ENCODE measurements at regions not wholly inside any gene's neighbourhood (a gene's known extent, or its start where the extent isn't known, plus 50 kb on each side); places are given as distances from the start of the nearest gene placed in this dataset.

DNA sequence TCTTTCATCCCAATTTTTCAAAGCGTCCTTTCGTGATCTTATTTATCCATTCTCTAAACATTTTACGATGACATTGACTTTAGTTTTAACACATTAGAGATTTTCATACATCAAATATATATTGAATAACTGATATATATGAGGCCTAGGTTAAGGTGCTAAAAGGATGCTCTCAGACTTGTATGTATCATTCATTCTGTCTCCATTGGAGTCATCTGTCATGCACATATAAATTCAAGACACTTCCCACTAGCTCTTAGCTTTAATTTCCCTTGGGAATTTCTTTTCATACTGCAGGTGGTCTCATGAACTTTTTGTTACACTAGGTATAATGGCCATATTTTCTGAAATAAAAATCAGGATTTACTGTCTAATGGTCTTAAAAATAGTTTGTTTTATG lies 635.8 kb upstream of the C9orf72 start:
- no peak for DNase-seq (ENCODE audit: low read depth)

DNA sequence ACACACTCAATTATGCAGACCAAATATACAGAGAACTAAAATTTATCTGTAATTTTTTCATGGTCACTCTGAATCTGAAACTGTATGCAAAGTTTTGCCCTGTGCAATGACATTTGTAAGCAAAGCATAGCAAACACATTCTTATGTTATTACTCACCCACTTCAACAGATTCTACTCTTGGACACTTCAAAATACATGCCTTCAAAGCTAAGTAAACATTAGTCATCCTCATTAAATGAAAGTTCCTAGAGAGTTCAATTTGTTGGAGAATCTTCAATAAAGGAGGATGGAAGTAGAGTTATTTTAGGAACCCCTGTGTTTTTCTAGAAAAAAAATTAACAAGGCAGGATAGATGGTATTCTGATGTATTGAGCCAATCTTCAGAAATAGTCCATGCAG lies 639.7 kb upstream of the C9orf72 start:
- no peak for DNase-seq (ENCODE audit: low read depth)

GRCh38 chr9:28215536-28216299 lies 642.4 kb upstream of the C9orf72 start:
- no peak for DNase-seq (ENCODE audit: low read depth)

- DNase-seq (ENCODE audit: low read depth): no peak
Observed at GRCh38 chr9:28232686-28233085, 659.4 kb upstream of the C9orf72 start.

GRCh38 chr9:28234133-28234893 lies 661.0 kb upstream of the C9orf72 start:
- no peak for DNase-seq (ENCODE audit: low read depth)

DNA sequence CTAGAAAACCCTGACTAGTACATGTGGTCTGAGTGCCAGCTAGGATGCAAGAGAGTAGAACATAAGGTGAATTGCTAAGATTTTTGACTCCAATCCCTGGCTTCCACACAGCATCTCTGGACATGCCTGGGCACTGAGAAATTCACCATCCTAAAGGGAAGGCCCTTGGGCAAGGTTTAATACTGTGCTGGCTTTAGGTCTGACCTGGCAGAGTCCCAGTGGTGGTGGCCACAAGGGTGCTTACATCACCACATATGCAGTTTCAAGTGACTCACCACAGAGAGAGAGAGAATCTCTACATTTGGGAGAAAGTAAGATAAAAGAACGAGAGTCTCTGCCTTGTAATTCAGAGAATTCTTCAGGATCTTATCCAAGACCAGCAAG lies 661.6 kb upstream of the C9orf72 start:
- DNase-seq (ENCODE audit: low read depth): no peak

GRCh38 chr9:28249424-28249823 lies 676.1 kb upstream of the C9orf72 start:
- DNase-seq (ENCODE audit: low read depth): no peak

GRCh38 chr9:28255174-28255573 lies 681.9 kb upstream of the C9orf72 start:
- DNase-seq (ENCODE audit: low read depth): no peak

DNA sequence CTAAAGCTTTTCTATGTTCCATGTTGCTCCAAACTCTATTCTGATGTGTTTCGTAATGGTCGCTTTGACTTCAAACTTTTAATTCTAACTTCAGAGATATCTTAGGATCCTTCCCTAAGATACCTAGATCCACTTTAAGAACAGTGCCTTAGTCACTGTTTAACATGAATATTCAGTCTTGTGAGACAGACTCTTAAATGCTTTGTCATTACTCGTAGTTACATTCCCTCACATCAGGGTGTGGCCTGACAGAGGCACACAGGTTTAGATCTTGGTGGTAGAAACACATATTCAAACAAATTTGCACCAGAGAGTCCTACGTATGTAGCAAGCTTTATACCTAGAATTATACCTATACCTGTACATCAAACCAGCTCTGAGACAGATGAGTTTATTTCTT lies 687.0 kb upstream of the C9orf72 start:
- no peak for DNase-seq (ENCODE audit: low read depth)

GRCh38 chr9:28264368-28264767 lies 691.1 kb upstream of the C9orf72 start:
- no peak for DNase-seq (ENCODE audit: low read depth)

DNA sequence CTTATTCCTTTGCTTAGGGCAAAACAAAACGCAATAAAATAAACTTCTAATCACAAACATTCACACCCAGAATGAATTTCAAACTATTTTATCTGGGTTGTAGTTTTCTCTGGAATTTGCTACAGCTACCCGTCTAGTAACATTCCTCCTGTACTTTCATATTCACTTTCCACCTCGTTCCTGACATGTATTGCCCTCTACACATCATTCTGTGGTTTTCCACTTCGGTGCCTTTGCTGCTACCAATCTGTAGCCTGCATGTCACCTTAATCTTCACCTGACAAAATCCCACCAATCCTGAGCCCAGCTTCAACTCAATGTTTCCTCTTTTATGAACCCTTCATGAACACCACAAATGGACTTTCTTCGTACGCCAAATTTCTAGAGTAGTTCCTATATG lies 694.1 kb upstream of the C9orf72 start:
- DNase-seq (ENCODE audit: low read depth): no peak

DNA sequence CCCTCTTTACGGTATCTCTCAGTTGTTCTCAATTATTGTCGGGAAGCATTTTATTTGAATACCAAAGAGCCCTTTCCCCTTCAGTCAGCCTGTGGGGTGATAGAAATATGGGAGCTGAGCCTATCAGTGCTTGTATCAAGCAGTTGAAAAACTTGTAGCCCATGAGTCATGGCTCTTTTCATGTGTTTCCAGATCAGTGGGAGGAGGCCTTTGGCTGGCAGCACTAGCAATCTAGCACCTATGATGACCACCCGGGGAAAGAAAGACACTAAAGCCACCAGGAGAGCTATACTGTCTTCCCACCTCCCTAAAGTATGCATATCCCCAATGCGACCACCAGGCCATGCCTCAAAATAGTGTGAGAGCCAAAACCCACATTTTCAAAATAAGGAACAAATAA lies 696.9 kb upstream of the C9orf72 start:
- DNase-seq (ENCODE audit: low read depth): no peak

DNA sequence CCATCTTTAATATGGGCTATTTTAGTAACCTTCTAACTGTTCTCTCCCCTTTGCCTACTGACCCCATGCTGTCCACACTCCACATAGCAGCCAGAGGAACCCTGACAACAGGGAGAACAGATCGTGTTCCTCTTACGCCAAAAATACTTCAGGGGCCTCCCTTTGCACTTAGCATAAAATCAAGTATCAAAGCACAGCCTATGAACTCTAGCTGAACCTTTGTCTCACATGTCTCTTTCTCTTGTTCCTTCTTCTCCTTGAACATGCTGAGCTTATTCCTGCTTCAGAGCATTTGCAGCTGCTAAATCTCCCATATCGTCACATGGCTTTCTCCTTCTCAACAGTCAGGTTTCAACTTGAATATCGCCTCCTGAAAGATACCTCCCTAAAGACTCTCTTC lies 698.8 kb upstream of the C9orf72 start:
- no peak for DNase-seq (ENCODE audit: low read depth)

DNA sequence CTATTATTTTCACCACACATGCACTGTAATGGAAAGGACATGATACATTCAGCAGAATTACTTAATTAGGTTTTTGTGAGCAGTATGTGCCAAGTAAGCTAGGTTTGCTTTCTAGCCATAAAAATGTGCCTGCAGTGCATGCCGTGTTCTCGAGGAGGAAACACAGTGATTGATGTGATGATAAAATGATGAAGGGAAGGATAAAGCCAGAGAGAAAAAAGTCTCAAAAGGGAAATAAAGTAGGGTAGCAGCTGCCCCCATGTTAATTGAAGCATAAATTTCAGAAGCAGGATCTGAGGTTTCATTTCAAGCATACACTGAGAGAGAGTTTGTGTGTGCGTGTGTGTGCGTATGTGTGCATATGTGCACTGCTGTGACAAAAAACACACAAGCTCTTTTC lies 714.2 kb upstream of the C9orf72 start:
- no peak for DNase-seq (ENCODE audit: low read depth)

GRCh38 chr9:28289746-28290145 lies 716.5 kb upstream of the C9orf72 start:
- no peak for DNase-seq (ENCODE audit: low read depth)

DNA sequence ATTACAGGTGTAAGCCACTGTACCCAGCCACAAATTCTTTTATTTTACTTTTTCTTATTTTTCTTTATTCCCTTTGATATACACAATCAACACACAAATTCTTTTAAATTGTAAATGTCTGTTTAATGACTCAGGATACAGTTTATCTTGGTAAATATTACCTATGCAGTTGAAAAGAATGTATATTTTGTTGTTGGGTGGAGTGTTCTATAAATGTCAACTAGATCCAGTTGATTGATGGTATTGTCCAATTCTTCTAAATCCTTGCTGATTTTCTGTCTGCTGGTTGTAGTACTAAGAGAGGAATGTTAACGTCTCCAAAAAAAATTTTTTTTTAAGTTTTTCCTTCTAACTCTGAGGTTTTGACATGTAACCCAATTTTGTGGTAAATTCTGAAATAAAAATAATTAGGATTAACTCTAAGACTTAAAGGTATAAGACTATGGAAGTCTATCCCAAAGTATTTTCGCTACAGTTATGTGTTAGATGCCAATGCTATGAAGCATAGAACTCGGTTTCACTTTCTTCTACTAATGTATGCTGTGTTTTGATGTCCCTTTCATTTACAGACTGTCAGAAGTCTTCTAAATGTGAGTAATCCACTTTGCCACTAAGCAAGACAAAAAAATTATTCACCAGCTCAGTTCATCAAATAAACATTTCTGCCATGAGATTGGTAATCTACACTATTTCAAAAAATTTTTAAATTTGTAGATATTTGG lies 720.2 kb upstream of the C9orf72 start:
- DNase-seq (ENCODE audit: low read depth): no peak

GRCh38 chr9:28301281-28301680 lies 728.0 kb upstream of the C9orf72 start:
- DNase-seq (ENCODE audit: low read depth): no peak

DNA sequence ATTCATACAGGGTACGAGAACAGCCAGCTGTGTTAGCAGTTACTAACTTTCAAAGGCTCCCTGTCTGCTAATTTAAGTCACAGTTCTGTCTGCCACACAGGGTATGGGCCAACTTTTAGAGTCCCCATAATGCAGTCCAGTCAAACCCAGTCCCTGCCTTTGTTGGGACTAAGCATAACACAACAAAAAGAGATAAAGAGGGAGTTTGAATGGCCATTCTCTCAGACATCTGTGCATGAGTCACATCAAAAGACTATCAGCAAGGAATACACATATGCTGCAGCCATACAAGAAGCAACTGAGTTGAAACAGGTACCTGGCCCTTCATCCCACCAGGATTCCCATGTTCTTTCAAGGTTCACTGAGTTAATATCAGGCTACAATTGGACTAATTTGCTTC lies 744.5 kb upstream of the C9orf72 start:
- DNase-seq (ENCODE audit: low read depth): no peak

DNA sequence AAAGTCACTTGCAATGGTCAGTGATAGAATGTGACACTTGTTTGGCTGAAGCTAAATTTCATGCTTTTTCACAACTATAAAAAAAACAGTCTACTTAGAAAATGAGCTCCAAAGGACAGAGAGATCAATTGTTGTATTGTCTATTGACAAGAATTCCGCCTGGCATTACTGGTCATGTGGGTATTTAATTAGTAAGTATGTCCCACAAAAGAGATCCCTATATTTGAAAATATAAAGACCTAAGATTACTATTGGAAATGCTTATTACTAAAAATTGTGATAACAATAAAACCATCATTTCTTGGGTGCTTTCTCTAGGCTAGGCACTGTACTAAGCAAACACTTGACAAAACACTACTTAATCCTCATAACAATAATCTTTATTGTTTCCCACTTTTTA lies 745.2 kb upstream of the C9orf72 start:
- DNase-seq (ENCODE audit: low read depth): no peak

DNA sequence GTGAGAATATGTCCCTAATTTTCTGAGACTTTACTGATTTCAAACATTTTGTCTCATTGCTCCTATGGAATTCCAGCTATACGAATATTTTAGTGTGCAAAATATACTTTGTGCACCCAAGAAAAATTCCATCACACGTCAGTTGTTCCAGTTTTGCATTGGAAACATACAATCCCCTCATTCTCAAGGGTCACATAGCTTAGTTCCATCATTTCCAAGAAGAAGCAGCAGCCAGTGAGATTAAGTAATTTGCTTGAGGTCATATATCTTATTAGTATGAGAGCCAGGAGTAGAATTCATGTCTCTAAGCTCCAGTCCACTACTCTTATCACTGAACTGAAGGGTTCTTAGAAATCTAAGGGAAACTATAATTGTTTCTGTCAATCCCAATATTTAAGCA lies 746.7 kb upstream of the C9orf72 start:
- DNase-seq (ENCODE audit: low read depth): no peak

DNA sequence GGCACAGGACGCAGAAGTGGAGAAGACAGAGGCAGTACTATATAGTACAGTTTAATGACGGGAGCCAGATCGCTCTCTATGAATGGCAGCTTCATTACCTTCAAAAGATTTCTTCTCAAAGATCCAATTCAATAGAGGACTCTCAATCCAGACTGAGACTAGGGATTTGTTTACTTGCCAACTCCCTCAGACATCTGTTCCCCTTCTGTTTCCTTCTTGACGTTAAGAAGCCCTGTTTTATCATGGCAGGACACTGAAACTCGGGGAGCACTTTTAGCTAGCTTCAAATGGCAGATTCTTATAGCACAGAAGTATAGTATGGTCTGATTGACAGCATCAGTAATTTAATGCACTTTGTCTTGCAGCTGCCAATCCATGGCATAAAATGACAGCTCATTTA lies 747.3 kb upstream of the C9orf72 start:
- no peak for DNase-seq (ENCODE audit: low read depth)

DNA sequence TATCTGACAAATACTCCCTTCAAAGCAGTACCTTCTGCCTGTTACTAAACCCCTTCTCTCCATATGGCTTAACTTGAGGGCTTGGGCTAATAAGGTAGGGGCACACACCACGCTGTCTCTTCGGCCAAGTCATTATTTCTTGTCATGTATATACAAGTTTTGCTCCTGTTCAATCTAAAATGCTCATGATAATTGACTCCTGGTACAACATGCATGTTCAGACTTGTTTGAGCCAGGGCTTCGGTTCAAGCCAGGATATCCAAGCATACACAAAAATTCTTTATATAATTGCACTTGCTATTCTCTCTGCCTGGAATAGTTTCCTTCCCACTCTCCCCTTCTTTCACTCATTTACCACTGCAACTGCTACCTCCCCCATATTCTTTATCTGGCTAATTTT lies 756.0 kb upstream of the C9orf72 start:
- DNase-seq (ENCODE audit: low read depth): no peak

GRCh38 chr9:28332648-28333047 lies 759.4 kb upstream of the C9orf72 start:
- DNase-seq (ENCODE audit: low read depth): no peak
